ENCODE measurements at regions not wholly inside any gene's neighbourhood (a gene's known extent, or its start where the extent isn't known, plus 50 kb on each side); places are given as distances from the start of the nearest gene placed in this dataset.

DNA sequence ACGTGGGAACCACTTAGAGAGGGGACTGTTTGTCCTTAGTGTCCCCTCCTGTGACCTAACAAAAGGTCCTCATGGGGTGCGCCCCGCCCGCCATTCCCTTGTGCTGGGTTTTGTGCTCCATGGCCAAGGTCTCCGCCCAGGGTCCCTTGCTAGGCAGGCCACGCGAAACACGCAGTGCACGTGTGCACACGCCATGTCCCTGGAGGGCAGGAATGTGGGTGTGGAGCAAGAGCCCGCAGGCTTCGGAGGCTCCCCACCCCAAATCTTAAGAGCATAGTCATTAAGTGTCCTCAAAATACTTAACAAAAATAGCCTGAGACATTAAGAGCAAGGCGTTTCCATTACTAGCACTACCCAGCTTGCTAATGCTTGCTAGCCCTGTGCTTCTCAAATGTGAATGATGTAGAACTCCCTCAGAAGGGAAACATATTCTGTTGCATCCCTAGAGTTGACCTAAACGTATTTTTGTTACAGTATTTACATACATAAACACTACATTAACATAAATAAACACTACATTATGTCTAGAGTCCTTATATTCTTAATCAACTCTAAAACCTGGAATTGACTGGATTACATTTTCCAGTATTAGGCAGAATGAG lies 117.6 kb upstream of the APCDD1 start:
- Mint-ChIP-seq H3K36me3 (ENCODE audit: insufficient read depth, unreplicated experiment) (no peaks in the 10 kb centered on the region), H3K27ac (ENCODE audit: unreplicated experiment) (no peak overlapping the region), H3K27me3 (ENCODE audit: insufficient read depth, unreplicated experiment) (no peaks in the 10 kb centered on the region), H3K4me3 (ENCODE audit: unreplicated experiment) (no peak overlapping the region), H3K9me3 (ENCODE audit: unreplicated experiment) (peaks cover 12% of the 10 kb centered on the region), H3K4me1 (ENCODE audit: low read depth, unreplicated experiment) (no peaks in the 10 kb centered on the region)
- Histone ChIP-seq H3K36me3 (ENCODE audit: control insufficient read depth, insufficient read depth, low read length) (no peaks in the 10 kb centered on the region), H3K9me3 (no peaks in the 10 kb centered on the region), H3K4me3 (ENCODE audit: low read depth, low read length) (no peak overlapping the region), H3K27me3 (replicated peaks; ENCODE audit: control insufficient read depth, insufficient read depth, low read length) (no peaks in the 10 kb centered on the region), H3K4me1 (no peaks in the 10 kb centered on the region)
- CTCF ChIA-PET: no interaction called here
- TF ChIP-seq CTCF (IDR thresholded peaks at IDR 0.05; ENCODE audit: insufficient read depth in 1 of 2, low read depth in 1 of 2, low read length in 1 of 2, severe bottlenecking in 1 of 2, unreplicated experiment in 1 of 2): no peak
- no peak for DNase-seq
- BruUV-seq (replicated peaks): no TSS peak
- POLR2A ChIA-PET: no interaction called here
- intact Hi-C loops (cut with micrococcal nuclease; ENCODE audit: unreplicated experiment): loop anchor here (10.0 kb wide), 1 partner anchor 178 kb away; no protein-coding TSS in a partner anchor

- ChIA-PET CTCF (no interaction called here), POLR2A (no interaction called here)
- Histone ChIP-seq H3K4me3 (ENCODE audit: low read depth, low read length) (no peak overlapping the region), H3K4me1 (no peaks in the 10 kb centered on the region), H3K27me3 (replicated peaks; ENCODE audit: control insufficient read depth, insufficient read depth, low read length) (no peaks in the 10 kb centered on the region), H3K9me3 (no peaks in the 10 kb centered on the region), H3K36me3 (ENCODE audit: control insufficient read depth, insufficient read depth, low read length) (no peaks in the 10 kb centered on the region)
- H3K27me3 Mint-ChIP-seq (ENCODE audit: insufficient read depth, unreplicated experiment): no peaks in the 10 kb centered on the region
- no peaks in the 10 kb centered on the region for H3K4me1 Mint-ChIP-seq (ENCODE audit: low read depth, unreplicated experiment)
- H3K4me3 Mint-ChIP-seq (ENCODE audit: unreplicated experiment): no peak overlapping the region
- no peak for TF ChIP-seq CTCF (IDR thresholded peaks at IDR 0.05; ENCODE audit: insufficient read depth in 1 of 2, low read depth in 1 of 2, low read length in 1 of 2, severe bottlenecking in 1 of 2, unreplicated experiment in 1 of 2)
- H3K9me3 Mint-ChIP-seq (ENCODE audit: unreplicated experiment): peaks cover 12% of the 10 kb centered on the region
- no peak for DNase-seq
- no peak overlapping the region for H3K27ac Mint-ChIP-seq (ENCODE audit: unreplicated experiment)
- no peaks in the 10 kb centered on the region for H3K36me3 Mint-ChIP-seq (ENCODE audit: insufficient read depth, unreplicated experiment)
- BruUV-seq (replicated peaks): no TSS peak
- intact Hi-C loops (cut with micrococcal nuclease; ENCODE audit: unreplicated experiment): no loop called here
Observed at GRCh38 chr18:10340821-10341220, 113.6 kb upstream of the APCDD1 start.

DNA sequence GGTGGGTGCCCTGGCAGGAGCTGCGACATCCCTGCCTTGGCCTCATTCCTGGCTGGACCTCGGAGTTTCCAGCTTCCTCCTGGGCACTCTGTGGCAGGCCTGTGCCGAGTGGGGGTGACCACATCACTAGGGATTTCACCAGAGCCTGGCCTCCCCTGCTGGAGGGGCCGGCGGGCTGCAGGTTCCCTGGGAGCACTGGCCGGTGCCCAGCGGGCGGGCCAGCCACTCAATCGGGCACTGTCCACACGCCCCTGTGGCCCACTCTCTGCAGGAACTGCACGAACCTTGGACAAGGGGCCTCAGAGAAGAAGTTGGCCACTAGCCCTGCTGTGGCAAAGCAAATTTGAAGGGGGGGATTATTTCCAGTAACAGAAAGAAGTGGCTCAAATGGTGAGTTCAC lies 110.7 kb upstream of the APCDD1 start:
- DNase-seq: no peak
- POLR2A ChIA-PET: no interaction called here
- Histone ChIP-seq H3K4me1 (no peaks in the 10 kb centered on the region), H3K27me3 (replicated peaks; ENCODE audit: control insufficient read depth, insufficient read depth, low read length) (no peaks in the 10 kb centered on the region), H3K36me3 (ENCODE audit: control insufficient read depth, insufficient read depth, low read length) (no peaks in the 10 kb centered on the region), H3K9me3 (no peaks in the 10 kb centered on the region), H3K4me3 (ENCODE audit: low read depth, low read length) (no peak overlapping the region)
- H3K4me3 Mint-ChIP-seq (ENCODE audit: unreplicated experiment): no peak overlapping the region
- H3K36me3 Mint-ChIP-seq (ENCODE audit: insufficient read depth, unreplicated experiment): no peaks in the 10 kb centered on the region
- peaks cover 12% of the 10 kb centered on the region for H3K9me3 Mint-ChIP-seq (ENCODE audit: unreplicated experiment)
- intact Hi-C loops (cut with micrococcal nuclease; ENCODE audit: unreplicated experiment): no loop called here
- H3K4me1 Mint-ChIP-seq (ENCODE audit: low read depth, unreplicated experiment): no peaks in the 10 kb centered on the region
- CTCF ChIA-PET: interaction anchor here (1.4 kb wide), 1 partner anchor 337 kb away, joined by 4 read pairs; no protein-coding TSS in a partner anchor
- no peaks in the 10 kb centered on the region for H3K27me3 Mint-ChIP-seq (ENCODE audit: insufficient read depth, unreplicated experiment)
- no peak for TF ChIP-seq CTCF (IDR thresholded peaks at IDR 0.05; ENCODE audit: insufficient read depth in 1 of 2, low read depth in 1 of 2, low read length in 1 of 2, severe bottlenecking in 1 of 2, unreplicated experiment in 1 of 2)
- no peak overlapping the region for H3K27ac Mint-ChIP-seq (ENCODE audit: unreplicated experiment)
- no TSS peak for BruUV-seq (replicated peaks)
